ENCODE measurements at regions not wholly inside any gene's neighbourhood (a gene's known extent, or its start where the extent isn't known, plus 50 kb on each side); places are given as distances from the start of the nearest gene placed in this dataset.
"Not testable (repeated sequence)": the region's sequence is repeated elsewhere in the genome, so short reads cannot be mapped to it uniquely, and the experiment has no call there.

DNA sequence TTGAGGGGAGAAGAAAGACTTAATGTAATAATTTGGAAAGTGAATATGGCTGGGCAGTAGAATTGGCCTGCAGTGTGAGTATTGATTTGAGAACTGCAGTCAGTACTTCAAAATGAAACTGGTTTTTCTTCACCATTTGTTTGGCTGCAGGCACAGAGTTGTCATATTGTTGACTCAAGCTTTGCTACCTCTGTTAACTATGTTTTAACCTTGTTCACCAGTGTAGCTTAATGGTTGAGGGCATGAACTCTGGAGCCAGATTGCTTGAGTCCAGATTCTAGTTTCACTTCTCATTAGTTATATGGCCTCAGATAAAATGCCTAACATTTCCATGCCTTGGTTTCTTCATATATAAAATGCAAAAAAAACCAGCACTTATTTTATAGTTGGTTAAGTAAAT is 64.1 kb downstream of the CFAP44 start:
- no peaks in the 10 kb centered on the region for H3K36me3 ChIP-seq (replicated peaks; ENCODE audit: control insufficient read depth, insufficient read depth, low read length)

DNA sequence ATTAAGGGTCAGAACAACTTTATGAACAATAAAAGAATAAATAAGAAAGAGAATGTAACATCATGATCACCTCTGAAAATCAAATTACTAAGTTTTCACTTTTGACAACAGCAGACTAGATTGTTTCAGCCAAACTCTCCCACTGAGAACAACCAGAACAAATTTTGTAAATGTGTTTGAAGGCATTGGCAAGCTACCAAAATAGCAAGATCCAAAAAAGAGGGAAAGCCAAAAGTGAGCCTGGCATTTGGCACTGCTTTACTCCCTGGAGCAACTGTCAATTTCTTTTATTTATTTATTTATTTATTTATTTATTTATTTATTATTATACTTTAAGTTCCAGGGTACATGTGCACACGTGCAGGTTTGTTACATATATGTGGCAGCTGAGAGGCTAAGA is 67.2 kb downstream of the CFAP44 start:
- DNase-seq, result no peak
- H3K27me3 ChIP-seq (ENCODE audit: control insufficient read depth, insufficient read depth, low read length), result no peaks in the 10 kb centered on the region
- no peaks in the 10 kb centered on the region for H3K36me3 ChIP-seq (replicated peaks; ENCODE audit: control insufficient read depth, insufficient read depth, low read length)
- H3K4me3 ChIP-seq (ENCODE audit: insufficient read depth, low read depth, low read length), result no peak overlapping the region

More for the DNA sequence above, 64.1 kb downstream of the CFAP44 start:
- DNase-seq, result no peak
- H3K4me3 ChIP-seq (ENCODE audit: insufficient read depth, low read depth, low read length), result no peak overlapping the region
- H3K27me3 ChIP-seq (ENCODE audit: control insufficient read depth, insufficient read depth, low read length), result no peaks in the 10 kb centered on the region

DNA sequence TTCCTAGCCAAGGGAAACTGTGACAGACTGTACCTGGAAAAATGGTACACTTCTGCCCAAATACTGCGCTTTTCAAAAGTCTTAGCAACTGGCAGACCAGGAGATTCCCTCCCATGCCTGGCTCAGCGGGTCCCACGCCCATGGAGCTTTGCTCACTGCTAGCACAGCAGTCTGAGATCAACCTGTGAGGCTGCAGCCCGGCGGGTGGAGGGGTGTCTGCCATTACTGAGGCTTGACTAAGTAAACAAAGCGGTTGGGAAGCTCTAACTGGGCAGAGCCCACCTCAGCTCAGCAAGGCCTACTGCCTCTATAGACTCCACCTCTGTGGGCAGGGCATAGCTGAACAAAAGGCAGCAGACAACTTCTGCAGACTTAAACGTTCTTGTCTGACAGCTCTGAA is 74.5 kb downstream of the CFAP44 start:
- DNase-seq; H3K36me3 ChIP-seq (replicated peaks; ENCODE audit: control insufficient read depth, insufficient read depth, low read length); H3K27me3 ChIP-seq (ENCODE audit: control insufficient read depth, insufficient read depth, low read length); H3K4me3 ChIP-seq (ENCODE audit: insufficient read depth, low read depth, low read length): not testable (repeated sequence)

DNA sequence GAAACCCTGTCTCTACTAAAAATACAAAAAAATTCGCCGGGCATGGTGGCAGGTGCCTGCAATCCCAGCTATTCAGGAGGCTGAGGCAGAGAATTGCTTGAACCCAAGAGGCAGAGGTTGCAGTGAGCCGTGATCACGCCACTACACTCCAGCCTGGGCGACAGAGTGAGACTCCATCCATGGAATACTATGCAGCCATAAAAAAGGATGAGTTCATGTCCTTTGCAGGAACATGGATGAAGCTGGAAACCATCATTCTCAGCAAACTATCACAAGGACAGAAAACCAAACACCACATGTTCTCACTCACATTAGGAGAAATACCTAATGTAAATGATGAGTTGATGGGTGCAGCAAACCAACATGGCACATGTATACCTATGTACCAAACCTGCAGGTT is 86.0 kb downstream of the CFAP44 start:
- H3K36me3 ChIP-seq (replicated peaks; ENCODE audit: control insufficient read depth, insufficient read depth, low read length); H3K4me3 ChIP-seq (ENCODE audit: insufficient read depth, low read depth, low read length); DNase-seq; H3K27me3 ChIP-seq (ENCODE audit: control insufficient read depth, insufficient read depth, low read length): not testable (repeated sequence)

DNA sequence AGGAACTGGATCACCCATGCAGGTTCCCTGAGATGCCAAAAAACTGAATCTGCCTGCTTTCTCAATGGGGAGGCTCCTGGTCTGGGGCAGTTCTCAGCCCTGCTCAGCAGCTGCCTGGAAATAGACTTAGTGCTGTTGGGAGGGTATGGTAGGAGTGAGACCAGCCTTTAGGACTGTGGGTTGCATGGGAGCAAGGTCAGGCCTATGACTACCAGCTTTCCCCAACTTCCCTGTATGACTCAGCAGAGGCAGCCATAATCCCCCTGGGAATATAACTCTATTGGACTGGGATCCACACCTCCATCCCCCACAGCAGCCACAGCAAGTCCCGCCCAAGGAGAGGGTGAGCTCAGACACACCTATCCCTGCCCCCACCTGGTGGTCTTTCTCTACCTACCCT is 87.0 kb downstream of the CFAP44 start:
- Histone ChIP-seq H3K4me3 (ENCODE audit: insufficient read depth, low read depth, low read length) (no peak overlapping the region), H3K36me3 (replicated peaks; ENCODE audit: control insufficient read depth, insufficient read depth, low read length) (no peaks in the 10 kb centered on the region), H3K27me3 (ENCODE audit: control insufficient read depth, insufficient read depth, low read length) (no peaks in the 10 kb centered on the region)
- no peak for DNase-seq

DNA sequence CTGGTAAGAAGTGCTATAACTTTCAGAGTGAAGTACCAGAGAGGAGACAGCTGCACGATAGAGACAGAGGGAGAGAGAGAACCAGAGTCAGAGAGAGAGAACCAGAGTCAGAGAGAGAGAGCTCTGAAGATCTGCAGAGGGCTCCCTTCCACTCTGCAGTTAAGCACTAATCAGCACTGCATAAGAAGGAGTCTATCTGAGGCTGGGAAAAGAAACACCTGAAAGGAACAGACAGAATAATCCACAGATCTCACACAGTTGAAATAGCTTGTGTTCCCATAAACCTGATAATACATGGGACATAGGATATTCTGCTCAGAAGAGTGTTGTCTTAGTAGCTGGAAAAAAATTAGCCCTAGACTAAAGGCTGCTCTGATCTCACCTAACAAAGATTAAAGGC is 87.6 kb downstream of the CFAP44 start:
- DNase-seq, result no peak
- H3K27me3 ChIP-seq (ENCODE audit: control insufficient read depth, insufficient read depth, low read length), result no peaks in the 10 kb centered on the region
- H3K4me3 ChIP-seq (ENCODE audit: insufficient read depth, low read depth, low read length), result no peak overlapping the region
- H3K36me3 ChIP-seq (replicated peaks; ENCODE audit: control insufficient read depth, insufficient read depth, low read length), result no peaks in the 10 kb centered on the region

DNA sequence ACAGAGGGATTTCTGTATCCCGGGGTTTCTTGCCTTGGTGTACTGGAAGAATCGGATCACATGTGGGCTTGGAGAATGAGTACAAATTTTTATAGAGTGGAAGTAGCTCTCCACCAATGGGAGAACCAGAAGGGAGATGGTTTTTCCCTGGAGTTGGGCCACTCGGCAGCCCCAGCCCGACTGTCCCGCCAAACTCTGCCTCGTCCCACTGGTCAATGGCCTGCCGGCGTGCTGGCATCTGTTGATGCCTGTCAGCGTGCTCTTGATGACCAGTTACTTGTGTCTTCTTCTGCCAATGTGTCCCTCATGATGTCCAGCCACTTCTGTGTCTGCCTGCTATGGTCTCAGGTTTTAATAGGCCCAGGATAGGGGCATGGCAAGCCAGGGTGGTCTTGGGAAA is 100.5 kb downstream of the CFAP44 start:
- no peaks in the 10 kb centered on the region for H3K27me3 ChIP-seq (ENCODE audit: control insufficient read depth, insufficient read depth, low read length)
- no peaks in the 10 kb centered on the region for H3K36me3 ChIP-seq (replicated peaks; ENCODE audit: control insufficient read depth, insufficient read depth, low read length)
- no peak overlapping the region for H3K4me3 ChIP-seq (ENCODE audit: insufficient read depth, low read depth, low read length)
- no peak for DNase-seq

DNA sequence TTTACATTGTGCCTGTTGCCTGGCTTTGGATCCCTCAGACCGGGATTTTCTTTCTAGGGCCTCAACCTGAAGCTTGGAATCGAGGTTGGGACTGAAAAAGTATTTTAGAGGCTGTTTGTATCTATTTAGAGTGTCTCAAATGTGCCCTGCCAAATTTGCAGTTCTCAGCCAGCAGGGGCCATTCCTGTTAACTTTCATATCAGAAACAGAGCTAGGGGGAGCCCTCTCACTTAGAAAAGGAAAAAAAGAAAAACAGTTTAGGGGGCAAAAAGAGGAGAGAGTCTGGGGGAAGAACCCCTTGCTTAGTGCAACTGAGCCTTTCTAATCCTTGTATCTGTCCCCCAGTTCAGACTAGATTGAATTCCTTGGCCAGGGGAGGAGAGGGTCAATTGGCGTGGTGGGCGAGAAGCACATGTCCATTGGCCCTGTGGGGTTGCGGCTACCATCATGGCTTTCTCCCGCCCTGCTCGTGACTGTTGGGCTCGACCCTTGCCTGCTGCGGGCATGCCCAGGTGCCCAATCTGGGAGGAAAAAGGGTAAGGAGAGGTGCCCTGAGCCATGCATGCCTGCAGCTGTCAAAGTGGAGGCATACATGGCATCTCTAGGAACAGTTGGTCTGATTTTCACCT is 101.6 kb downstream of the CFAP44 start:
- H3K27me3 ChIP-seq (ENCODE audit: control insufficient read depth, insufficient read depth, low read length), result no peaks in the 10 kb centered on the region
- peak; percentile 37 for DNase-seq
- no peak overlapping the region for H3K4me3 ChIP-seq (ENCODE audit: insufficient read depth, low read depth, low read length)
- no peaks in the 10 kb centered on the region for H3K36me3 ChIP-seq (replicated peaks; ENCODE audit: control insufficient read depth, insufficient read depth, low read length)

Data from H7 (cell line).